IMR-90 (cell line): ENCODE measurements at regions not wholly inside any gene's neighbourhood (a gene's known extent, or its start where the extent isn't known, plus 50 kb on each side); places are given as distances from the start of the nearest gene placed in this dataset.

Experiments
- CEBPB ChIP-seq: IDR thresholded peaks from 2 replicates; pipeline ENCODE4 v1.6.1; 2012; ENCODE audit warnings: low read depth, low read length, improper control_type of control experiment
- CTCF ChIP-seq: conservative IDR thresholded peaks from 2 replicates; pipeline ENCODE4 v1.5.1; 2012; ENCODE audit warnings: mild to moderate bottlenecking, low read depth, low read length, improper control_type of control experiment
- POLR2A ChIP-seq: IDR thresholded peaks from 2 replicates; pipeline ENCODE4 v1.6.1; 2012; ENCODE audit warnings: mild to moderate bottlenecking, low read depth, low read length
- RAD21 ChIP-seq: IDR thresholded peaks from 2 replicates; pipeline ENCODE4 v1.6.1; 2012; ENCODE audit warnings: low read length, improper control_type of control experiment
- SMC3 ChIP-seq: fragments of 150-350 bp; IDR thresholded peaks from 2 replicates; pipeline ENCODE4 v1.6.1; 2016; ENCODE audit warnings: low read depth, mild to moderate bottlenecking, antibody characterized with exemption, low read length, moderate library complexity

DNA sequence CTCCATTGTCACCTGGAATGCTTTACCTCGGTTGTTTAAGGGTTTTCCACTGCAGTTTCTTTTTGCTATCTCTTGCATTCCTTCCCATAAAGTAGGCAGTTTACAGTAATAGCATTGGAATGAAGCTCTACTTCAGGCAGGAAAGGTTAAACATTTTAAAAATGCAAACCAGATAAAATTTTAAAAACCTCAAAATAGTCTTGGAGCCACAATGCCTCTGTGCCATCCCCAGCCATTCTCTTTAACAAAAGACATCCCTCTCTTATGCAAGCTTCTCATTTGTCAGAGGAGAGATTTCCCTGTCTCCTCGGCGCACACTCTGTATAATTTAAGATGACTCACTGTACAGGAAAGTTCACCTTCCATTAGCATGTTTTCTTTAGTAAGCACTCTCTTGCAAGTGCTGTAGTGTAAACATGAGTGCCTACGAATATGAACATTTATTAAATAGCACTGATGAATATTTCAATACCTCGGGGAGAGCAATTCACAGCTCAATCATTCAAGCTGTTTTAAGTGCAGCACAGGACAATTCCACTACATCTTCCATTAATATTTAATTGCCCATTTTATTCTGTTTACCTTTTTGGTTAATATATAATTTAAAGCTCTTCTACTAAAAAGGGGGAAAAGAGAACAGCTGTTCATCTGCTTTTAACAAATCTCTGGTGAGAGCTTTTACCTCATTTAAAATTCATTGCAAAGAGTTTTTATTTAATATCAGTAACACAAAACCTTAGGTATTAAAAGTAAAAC, 343.6 kb downstream of the SPATA31D1 start:
- no peak for TF ChIP-seq CTCF
- no peak for TF ChIP-seq POLR2A
- TF ChIP-seq SMC3, result no peak
- TF ChIP-seq RAD21, result no peak
- TF ChIP-seq CEBPB, result peak; percentile 83
